Loucy (cell line): ENCODE measurements at regions not wholly inside any gene's neighbourhood (a gene's known extent, or its start where the extent isn't known, plus 50 kb on each side); places are given as distances from the start of the nearest gene placed in this dataset.

Experiments used
- CTCF ChIP-seq: fragments of 200-600 bp; sonication (generic); conservative IDR thresholded peaks from 2 replicates; pipeline ENCODE4 v1.5.1; 2014; ENCODE audit warnings: mild to moderate bottlenecking, antibody characterized with exemption, low read length
- EZH2phosphoT487 ChIP-seq: fragments of 200-600 bp; IDR thresholded peaks from 2 replicates; pipeline ENCODE4 v1.6.1; 2018; ENCODE audit warnings: antibody characterized with exemption, mild to moderate bottlenecking, moderate library complexity, borderline replicate concordance

GRCh38 chr1:22287946-22288520 lies 145.1 kb upstream of the WNT4 start:
- TF ChIP-seq CTCF (no peak), EZH2phosphoT487 (no peak)
